NK-92 treated with Interleukin-12 subunit alpha and Interleukin-12 subunit beta, amount 100 ng/mL, for 24 hours (cell line): ENCODE measurements at regions not wholly inside any gene's neighbourhood (a gene's known extent, or its start where the extent isn't known, plus 50 kb on each side); places are given as distances from the start of the nearest gene placed in this dataset.

ENCODE experiments used
- DNase-seq: peaks from one replicate; lab custom pipeline; 2025; lab: John Stamatoyannopoulos, UW

DNA sequence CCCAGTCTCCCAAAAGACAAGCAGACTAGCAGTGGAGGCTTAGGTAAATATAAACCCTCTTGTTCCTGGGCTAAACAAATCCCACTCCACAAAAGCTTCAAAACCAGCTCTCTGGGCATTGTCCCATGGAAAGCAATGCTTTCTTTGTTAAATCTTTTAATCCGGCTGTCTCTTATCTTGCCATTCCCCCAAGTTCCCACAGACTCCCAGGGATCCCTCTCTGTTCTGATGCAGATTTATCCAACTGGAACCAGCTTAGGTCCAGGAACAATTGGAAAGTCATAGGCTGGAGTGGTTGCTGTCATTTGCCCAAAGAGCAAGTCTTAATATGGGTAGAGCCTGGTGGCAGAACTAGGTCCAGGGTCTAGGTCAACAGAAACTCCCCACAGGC, 110.1 kb upstream of the ATP1A1 start:
- no peak for DNase-seq

DNA sequence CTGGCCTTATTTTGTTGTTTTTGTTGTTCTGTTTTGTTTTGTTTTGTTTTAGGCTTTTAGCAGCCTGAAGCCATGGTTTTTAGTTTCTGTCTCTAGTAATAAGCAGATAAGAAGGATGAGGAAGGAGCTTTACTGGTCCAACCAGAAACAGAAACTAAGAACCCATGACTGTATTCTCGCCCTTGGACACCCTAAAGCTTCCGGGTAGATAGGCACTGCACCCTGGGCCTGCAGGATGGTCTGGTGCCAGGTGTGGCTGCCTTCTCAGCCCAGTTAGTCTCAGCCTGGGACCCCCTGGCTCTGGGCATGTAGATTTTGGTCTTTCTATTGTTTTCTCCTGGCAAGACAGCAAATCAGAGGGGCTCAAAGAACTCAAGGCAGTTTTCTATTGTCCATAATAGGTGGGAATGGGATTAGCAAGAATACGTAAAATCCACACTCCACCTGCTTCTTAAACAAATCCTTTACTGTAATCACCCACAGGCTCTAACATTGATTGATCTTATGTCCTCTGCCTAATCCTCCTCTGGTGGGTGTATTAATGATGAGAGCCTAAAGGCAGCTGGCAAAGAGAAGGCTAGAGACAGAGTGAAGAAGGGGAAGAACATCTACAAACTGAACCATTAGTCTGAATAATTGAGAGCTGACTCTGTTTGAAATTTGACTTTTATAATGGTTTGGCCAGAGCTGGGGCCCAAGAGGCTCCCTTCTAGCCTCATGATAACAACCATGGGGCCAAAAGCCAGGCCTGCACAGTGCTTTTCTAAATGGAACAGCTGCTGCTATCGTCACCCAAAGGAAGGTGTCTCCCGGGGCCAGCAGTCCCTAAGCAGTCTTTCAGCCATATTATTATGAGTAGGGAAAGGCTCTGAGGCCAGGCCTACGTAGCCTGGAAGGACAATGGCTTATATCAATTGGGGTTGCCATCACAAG, 106.8 kb upstream of the ATP1A1 start:
- DNase-seq, result no peak

DNA sequence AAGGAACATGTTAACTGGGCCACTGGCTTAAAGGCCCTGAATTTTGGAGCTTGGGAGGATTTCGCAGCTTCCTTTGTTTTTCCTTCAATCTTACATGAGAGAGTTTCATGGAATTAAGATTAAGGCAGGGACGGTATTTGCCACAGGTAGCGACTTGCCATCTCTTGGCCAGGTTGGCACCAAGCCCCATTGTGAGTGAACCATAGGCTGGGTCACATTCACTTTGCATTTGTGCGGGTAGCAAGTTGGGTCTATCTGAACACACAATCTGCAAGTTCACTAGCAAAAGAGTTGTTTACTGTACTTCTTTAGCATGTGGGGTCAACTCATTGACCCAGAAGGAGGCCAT, 106.2 kb upstream of the ATP1A1 start:
- no peak for DNase-seq

DNA sequence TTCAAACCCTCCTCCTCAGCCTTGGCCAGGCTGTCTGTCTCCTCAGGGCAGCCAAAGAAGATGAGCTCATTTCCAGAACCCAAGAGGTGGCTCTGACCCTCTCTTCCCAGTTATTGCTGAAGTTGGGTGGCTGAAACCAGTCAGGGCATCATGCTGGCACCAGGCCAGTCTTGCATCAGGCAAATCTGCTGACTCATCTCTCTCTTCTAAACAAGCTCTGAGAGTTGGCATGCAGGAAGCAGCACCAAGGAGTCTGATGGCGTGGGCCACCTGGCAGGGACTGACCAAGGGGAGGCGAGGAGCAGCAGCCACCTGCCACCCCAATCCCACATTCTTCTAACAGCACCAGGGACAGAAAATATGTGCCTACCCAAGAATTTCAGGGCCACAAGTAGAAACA, 104.8 kb upstream of the ATP1A1 start:
- DNase-seq, result no peak

DNA sequence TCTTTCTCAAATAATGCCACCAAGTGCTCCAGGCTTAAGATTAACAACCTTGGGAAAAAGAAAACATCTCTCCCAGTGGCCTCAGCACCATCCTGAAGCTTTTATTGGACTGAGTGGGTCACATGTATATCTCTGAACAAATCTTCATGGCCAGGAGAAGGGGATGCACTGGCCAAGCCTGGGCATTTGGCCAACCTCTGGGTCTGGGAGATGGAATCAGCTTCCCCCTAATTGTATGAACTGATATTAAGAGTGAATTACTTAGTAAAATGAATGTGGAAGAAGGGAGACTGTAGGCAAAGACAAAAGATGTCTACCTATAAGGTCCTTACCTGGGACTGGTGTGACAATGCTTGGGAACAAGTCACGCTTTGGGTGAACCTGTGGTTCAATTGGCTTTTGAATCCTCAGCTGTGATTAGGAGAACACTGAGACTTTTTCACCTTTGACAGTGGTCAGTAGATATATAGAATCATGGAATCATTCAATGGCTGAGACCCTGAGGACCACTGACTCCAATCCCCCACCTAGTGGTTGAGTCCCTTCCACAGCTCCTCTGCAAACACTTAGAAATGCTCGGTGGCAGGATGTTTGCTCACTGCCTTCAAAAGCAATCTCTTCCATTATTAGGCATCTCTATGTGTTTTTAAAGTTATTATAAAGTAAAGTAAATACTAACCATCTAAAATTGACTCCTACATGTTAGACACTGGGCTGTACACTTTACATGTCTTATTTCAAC, 102.6 kb upstream of the ATP1A1 start:
- DNase-seq, result no peak

DNA sequence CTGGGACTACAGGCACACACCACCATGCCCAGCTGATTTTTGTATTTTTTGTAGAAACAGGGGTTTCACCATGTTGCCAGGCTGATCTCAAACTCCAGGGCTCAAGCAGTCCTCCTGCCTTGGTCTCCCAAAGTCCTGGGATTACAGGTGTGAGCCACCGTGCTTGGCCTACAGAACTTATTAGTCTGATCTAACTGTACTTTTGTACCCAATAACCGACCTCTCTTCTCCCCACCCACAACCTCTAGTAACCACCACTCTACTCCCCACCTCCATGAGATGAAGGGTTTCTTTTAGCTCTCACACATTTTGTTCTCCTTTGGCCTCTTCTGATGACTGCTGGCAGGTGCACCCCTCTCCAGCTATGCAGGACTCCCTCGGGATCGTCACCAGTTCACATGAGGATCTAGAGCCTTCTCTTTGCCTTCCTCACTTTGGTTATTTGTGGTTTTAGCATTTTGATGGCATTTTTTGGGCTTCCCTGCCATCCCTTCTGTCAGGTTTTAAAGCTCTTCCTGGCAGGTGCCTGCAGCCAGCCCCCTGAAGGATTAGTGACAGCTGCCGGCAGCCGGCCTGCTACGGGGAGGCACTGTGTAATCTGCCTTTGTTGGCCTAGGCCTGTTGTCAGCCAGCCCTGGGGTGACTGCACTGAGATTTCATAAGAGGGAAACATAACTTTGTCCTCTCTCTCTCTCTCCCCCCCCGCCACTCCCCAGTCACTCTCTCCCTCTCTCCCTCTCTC, 99.8 kb upstream of the ATP1A1 start:
- no peak for DNase-seq

DNA sequence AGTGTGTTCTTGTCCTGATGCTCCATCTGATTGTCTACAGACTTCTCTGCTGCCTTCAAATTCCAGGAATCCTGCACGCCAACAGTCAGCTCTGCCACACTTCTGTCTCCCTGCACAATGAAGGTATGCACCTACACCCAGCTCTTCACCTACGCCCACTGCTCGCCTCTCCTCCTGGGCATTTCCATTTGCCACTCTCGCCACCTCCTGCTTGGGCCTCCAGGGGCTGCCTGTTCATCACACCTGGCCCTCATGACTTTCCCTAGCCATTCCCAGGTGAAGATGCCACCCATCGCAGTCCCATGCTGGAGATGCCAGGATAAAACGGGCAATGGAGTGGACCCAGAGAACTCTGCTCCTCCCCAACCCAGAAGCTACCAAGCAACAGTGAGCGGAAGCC, 96.5 kb upstream of the ATP1A1 start:
- DNase-seq, result no peak

DNA sequence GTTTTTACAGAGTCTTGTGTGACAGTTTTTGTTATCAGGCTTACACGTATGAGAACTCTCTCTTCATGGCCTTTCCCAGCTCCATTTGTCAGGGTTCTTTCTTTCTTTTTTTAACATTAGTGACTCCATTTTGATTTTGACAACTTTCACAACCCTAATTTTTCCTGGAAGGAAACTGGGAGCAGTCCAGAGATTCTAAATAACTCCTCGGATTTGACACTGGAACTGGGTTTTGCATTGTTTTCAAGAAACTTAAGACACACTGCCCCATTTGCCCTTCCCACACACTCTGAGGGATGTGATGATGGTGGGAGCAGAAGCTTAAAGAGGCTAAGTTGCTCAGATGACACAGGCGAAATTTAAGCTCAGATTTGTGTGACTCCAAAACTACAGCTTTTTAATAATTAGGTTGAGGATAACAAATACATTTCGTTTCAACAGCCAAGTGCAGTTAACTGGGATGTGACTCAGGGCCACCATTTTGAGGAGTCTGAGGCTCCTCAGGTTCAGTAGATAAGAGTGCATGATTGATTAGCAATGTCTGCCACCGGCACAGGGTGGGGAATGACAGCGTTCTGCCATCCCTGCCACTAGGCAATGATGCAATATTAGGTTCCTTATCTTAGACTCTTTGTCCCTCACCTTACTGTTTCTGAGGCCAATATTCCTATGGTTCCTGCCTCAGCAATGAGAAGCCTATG, 95.1 kb upstream of the ATP1A1 start:
- DNase-seq, result no peak

DNA sequence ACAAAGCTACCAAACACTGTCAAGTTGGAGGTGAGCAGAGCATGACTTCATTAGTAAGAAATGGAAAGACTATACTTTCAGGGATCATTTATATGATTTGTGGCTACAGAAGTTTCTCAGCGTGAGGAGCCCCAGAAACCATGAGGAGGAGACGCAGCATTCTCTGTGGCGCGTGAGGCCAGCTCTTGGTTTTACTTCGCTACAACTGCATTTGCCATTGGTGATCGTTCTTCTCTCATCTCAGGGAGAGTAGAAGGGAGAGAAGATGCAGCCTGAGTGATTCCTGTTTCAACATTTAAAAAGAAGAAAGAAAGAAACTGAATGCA, 94.5 kb upstream of the ATP1A1 start:
- no peak for DNase-seq

DNA sequence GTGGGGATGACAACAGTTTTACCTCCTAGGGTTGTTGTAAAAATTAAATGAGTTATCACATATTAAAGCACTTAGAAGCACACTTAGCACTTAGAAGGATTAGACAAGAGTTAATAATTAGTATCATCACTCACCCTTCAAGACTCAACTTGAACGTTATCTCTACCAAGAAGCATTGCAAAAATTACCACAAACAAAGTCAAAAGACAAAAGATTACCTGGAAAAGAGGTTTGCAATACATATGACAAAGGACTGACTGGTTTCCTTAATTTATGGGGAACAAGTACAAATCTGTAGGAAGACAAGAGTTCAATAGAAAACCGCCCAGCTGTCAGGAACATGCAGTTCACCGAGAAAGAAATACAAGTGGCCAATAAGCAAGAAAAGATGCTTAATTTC, 93.3 kb upstream of the ATP1A1 start:
- no peak for DNase-seq

DNA sequence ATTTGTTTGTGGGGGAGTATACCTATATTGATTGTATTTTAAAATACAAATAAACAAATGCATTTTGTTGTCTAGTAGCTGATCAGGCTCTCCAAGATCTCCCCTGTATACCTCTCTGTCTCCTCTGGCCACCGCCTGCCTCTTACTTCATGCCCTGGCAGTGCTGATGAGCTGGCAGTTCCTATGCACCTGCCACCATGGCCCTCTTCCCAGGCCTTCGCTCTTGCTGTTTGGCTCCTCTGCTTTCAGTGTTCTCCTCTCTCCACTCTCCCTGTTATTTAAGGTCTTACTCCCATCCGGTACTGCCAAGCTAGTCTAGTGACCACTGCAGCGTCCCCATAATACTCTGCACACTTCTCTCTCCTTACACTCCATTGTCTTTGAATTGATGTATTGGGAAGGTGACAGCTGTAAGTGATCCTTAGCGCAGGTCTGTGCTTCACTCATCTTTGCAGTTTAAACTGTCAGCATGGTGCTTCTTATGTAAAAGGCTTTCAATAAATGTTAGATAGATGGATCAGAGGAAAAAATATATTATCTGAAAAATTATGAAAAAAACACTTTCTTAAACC, 88.1 kb upstream of the ATP1A1 start:
- no peak for DNase-seq

DNA sequence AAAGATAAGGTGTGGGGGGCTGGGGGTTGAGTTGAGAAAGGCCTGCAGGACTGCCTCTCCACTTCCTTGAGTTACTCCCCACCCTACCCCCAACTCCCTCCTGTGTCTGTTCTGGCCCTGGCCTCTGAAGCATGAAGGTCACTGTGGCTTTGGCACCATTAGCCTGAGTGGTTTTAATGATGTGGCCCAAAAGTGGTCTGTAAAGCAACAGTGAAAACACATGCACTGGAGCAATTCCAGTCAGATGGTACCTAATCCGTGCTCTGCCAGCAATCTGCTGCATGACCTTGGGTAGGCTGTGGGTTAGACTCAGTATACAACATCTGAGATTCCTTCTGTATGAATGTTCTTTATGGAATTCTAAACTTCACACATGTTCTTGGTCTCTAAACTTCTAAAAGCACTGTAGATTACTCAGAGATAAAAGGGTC, 86.5 kb upstream of the ATP1A1 start:
- no peak for DNase-seq

DNA sequence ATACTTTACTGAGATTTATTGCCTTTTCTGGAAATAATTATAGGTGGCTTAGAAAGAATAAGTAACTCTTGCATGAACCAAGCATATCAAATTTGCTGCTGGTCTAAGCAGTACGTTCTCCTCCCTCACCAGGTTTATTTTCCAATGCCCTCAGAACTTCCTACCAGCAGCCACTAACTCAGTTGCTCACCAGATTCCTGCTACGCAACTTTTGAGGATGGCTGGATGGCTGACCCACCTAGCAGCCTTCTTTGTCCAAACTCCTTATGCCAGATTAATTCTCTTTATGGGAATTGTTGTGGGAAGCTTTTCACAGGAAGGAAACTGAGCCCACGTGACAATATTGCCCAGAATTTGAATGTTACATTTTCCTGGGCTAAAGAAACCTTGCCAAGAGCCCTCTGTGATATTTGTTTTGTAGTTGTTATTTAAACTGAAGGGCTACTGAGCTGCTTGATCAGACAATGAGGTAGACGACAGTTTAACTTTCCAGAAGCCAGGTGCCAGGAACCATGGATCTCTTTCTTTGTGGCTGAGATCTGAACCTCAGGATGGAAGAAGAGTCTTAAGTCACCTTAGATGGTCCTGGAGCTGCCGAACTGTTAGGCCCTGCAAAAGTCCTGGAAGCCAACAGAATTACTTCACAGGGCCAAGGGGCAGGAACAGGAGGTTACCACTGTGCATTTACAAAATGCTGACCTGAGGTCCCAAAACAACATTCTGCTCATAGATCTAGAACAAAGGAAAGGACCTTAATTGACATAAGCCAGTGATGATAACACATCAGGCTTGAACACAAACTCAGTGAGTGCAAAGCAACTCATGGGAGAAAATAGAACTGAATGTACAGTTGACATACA, 85.5 kb upstream of the ATP1A1 start:
- DNase-seq, result no peak

DNA sequence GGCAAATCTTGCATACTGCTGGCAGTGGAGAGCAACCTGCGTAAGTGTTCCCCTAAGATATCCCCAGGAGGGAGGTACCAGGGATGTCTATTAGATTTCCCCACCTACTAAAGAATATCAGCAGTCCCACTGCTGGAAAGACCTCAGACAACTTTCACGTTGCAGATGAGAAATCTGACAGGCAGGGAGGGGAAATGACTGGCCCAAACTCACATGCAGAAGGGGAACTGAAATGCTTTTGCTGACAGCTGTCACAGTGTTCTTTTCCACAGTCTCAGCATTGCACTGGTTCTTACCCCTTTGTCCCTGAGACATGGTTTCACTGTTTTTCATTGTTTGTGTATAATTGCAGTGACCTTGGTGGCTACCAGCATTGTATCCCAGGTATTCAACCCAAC, 84.8 kb upstream of the ATP1A1 start:
- DNase-seq, result no peak

DNA sequence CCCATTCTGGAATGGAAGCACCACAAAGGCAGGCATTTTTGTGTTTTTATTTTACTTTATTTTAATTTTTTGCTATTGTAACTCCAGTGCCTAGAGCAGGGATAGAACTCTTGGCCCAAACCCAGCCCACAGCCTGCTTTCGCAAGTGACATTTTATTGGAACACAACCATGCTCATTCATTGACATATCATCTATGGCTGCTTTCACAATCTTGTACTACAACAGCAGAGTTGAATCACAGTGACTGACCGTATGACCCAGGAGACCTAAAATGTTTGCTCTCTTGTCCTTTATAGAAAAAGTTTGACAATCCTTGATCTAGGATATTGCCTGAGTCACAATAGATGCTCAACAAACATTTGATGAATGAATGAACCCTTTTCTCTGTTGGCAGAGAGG, 83.9 kb upstream of the ATP1A1 start:
- DNase-seq, result no peak

DNA sequence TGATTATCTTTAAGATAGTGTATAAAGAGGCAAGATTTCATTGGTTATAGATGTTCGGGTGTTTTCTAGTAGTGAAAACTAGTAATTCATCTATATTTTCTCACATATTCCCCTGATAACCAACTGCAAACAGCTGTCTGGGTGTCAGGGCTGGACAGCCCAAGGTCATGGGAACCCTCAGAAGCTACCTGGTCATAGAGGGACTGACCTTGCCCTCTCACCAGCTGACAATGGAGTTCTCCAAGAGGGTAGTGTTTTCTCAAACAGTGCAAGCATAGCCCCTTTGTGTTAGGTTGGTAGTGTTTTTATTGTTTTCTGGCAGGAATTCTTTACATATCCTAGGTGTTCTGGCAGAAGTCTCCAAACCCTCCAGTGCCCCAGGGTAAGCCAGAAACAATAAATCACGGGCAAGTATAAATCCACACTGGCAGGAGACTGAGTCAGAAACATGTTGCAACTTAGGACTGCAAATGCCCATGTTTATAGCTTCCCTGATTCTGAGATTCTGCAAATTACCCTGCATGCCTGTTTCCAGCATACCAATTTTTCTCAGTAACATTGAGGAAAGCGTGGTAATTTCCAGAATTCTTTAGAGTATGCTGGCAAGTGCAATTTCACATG, 82.8 kb upstream of the ATP1A1 start:
- no peak for DNase-seq

DNA sequence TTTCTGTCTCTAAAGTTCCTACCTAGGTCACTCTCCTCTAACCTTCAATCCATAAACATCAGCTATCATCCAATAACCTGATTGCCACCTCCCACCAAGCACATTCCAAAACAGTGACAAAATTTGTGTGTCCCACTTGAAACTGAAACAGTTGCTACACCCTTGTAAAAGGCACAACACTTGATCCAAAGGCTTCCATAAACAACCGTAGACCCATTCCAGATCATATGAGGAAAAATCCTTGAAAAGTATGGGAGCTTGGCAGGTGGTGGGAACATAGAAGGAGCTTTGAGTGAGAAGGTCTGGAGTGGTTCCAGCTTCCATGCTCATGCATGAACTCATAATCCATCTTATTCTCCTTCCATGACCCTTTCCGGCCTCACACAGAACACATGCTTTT, 82.0 kb upstream of the ATP1A1 start:
- DNase-seq, result no peak

DNA sequence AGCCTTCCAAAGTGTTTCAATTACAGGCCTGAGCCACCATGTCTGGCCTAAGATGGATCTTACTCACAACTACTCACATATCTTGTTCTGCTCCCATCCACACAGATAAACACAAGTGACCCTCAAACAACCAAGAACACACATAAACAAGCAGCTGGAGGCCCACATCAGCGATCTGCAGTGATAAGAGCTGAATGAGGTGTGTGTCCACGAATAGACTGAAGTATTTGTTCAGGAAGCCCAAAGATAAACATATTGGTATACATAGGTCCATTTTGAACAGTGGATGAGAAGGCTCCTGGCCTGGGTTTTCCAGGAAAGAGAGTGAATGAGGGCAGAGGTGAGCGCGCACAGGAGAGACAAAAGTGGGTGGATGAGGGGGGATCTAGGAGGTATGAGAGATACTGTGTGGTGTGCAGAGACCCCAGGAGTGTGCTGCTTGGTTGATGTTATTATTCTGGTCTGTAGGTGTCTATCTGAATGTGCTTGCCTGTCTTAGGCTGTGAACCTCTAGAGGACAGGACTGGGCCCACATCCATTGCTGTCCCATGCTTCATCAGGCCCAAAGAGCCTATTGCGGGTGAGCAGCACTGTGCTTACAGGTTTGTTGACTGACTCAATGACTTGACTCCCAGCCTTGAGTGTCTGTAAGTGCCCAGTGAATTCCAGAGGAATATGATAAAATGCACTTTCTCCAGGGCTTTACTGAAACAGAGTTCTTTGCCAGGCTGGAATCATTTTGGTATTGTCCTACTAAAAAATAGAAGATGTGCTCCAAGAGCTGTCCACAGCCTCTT, 79.9 kb upstream of the ATP1A1 start:
- no peak for DNase-seq

DNA sequence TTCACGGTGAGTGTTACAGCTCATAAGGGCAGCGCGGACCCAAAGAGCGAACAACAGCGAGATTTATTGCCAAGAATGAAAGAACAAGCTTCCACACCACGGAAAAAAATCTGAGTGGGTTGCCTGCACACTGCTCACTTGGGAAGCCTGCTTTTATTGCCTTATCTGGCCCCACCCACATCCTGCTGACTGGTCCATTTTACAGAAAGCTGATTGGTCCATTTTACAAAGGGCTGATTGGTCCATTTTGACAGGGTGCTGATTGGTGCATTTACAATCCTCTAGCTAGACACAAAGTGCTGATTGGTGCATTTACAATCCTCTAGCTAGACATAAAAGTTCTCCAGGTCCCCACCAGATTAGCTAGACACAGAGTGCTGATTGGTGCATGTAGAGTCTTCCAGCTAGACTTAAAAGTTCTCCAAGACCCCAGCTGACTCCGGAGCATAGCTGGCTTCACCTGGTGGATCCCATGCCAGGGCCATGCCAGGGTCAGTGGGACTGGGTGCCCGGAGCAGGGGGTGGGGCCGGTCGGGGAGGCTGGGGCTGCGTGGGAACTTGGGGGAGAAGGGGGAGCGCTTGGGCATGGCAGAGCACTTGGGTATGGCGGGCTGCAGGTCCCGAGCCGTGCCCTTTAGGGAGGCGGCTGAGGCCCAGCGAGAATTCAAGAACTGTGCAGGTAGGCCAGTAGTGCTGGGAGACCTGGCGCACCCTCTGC, 75.4 kb upstream of the ATP1A1 start:
- no peak for DNase-seq
